ENCODE measurements at regions not wholly inside any gene's neighbourhood (a gene's known extent, or its start where the extent isn't known, plus 50 kb on each side); places are given as distances from the start of the nearest gene placed in this dataset.
"Not testable (repeated sequence)": the region's sequence is repeated elsewhere in the genome, so short reads cannot be mapped to it uniquely, and the experiment has no call there.

- not testable (repeated sequence) for H3K4me3 ChIP-seq (ENCODE audit: low read depth, low read length)
These were observed 521.6 kb downstream of the IRS2 start for GRCh38 chr13:109264603-109265437.

- H3K4me3 ChIP-seq (ENCODE audit: low read depth, low read length), result not testable (repeated sequence)
These were observed 528.6 kb downstream of the IRS2 start for GRCh38 chr13:109257761-109258157.

All from GM12875 (cell line).